ENCODE measurements at regions not wholly inside any gene's neighbourhood (a gene's known extent, or its start where the extent isn't known, plus 50 kb on each side); places are given as distances from the start of the nearest gene placed in this dataset.
"Not testable (repeated sequence)": the region's sequence is repeated elsewhere in the genome, so short reads cannot be mapped to it uniquely, and the experiment has no call there.

DNA sequence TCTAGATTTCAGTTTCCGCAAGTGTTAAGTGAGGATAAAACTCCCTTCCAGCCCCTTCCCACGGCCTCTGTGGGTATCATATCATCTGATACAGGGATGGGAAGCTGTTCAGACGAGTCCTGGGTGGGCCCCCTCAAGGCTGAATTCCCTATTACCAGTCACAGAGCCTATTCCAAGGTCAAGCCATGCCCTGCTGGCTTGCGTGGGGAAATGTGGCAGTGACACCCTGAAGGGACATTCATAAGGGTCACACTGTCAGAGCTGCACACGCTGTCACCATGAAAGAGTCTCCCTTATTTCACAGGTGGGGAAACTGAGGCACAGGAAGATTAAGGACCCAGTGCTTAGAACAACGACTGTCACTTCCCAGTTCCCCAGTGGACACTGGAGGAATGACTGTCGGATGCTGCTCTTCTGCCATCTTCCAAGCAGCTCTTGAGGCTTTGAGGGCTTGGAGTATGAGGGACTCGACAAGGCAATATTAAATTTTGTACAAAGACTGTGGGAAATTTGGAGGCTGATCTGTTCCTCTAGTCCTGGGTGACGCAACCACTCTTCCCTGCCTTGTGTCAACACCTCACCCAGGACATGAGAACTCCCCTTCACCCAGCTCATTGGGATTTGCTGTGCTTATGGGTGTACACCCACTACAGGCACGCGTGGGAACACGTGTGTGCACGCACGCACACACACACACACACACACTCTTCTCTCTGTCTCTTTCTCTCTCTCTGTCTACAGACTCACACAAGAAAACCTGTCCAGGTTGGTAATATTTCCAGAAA is 386.0 kb downstream of the RPS24 start:
- no peak for DNase-seq
- Mint-ChIP-seq H3K4me3 (ENCODE audit: unreplicated experiment) (no peak overlapping the region), H3K4me1 (ENCODE audit: low read depth, unreplicated experiment) (peaks cover 3% of the 10 kb centered on the region), H3K36me3 (ENCODE audit: unreplicated experiment) (peaks cover 6% of the 10 kb centered on the region), H3K27ac (ENCODE audit: unreplicated experiment) (no peak overlapping the region), H3K9me3 (ENCODE audit: unreplicated experiment) (peaks cover 2% of the 10 kb centered on the region), H3K27me3 (ENCODE audit: unreplicated experiment) (peaks cover 6% of the 10 kb centered on the region)
- TF ChIP-seq, protein P1, sequence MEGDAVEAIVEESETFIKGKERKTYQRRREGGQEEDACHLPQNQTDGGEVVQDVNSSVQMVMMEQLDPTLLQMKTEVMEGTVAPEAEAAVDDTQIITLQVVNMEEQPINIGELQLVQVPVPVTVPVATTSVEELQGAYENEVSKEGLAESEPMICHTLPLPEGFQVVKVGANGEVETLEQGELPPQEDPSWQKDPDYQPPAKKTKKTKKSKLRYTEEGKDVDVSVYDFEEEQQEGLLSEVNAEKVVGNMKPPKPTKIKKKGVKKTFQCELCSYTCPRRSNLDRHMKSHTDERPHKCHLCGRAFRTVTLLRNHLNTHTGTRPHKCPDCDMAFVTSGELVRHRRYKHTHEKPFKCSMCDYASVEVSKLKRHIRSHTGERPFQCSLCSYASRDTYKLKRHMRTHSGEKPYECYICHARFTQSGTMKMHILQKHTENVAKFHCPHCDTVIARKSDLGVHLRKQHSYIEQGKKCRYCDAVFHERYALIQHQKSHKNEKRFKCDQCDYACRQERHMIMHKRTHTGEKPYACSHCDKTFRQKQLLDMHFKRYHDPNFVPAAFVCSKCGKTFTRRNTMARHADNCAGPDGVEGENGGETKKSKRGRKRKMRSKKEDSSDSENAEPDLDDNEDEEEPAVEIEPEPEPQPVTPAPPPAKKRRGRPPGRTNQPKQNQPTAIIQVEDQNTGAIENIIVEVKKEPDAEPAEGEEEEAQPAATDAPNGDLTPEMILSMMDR (IDR thresholded peaks at IDR 0.05; ENCODE audit: partially characterized antibody, unreplicated experiment), result no peak

DNA sequence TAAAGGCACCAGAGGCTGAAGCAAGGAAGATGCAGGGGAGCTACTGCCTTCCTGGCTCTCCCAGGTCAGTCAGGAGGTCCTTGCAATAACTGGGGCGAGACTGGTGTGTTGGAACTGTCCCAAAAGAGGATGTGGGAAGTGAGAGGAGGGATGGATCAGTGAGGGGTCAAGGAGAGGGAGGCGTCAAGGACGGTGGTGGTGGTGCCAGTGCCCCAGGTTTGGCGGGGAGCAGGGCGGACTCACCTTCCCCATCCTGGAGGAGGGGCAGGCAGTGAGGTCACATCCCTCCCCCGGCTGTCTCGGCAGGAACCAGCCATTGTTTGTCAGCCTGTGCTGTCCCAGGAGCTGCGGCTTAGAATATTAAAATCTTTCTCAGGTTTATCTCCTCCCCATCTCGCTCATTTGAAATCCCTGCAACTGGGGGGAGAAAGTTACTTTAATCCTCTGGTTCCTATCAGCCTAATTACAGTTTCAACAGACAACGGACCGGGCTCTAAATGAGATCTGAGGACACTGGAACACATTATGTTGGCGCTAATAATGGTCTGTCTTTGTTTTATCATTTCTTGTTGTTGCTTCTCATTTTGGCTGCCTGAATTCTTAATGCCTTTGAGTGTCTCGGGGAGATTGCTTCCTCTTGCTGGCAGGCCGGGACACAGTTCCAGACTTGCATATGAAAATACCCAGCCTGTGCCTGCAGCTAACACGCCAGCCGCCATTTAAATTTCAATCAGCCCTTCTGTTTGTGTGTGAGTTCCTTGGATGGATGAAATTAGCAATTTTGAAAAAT is 387.5 kb downstream of the RPS24 start:
- H3K9me3 Mint-ChIP-seq (ENCODE audit: unreplicated experiment), result no peaks in the 10 kb centered on the region
- no peak overlapping the region for H3K27ac Mint-ChIP-seq (ENCODE audit: unreplicated experiment)
- H3K4me3 Mint-ChIP-seq (ENCODE audit: unreplicated experiment), result no peak overlapping the region
- TF ChIP-seq, protein P1 (IDR thresholded peaks at IDR 0.05; ENCODE audit: partially characterized antibody, unreplicated experiment), result no peak
- DNase-seq, result no peak
- H3K27me3 Mint-ChIP-seq (ENCODE audit: unreplicated experiment), result peaks cover 6% of the 10 kb centered on the region
- peaks cover 3% of the 10 kb centered on the region for H3K4me1 Mint-ChIP-seq (ENCODE audit: low read depth, unreplicated experiment)
- peaks cover 15% of the 10 kb centered on the region for H3K36me3 Mint-ChIP-seq (ENCODE audit: unreplicated experiment)

DNA sequence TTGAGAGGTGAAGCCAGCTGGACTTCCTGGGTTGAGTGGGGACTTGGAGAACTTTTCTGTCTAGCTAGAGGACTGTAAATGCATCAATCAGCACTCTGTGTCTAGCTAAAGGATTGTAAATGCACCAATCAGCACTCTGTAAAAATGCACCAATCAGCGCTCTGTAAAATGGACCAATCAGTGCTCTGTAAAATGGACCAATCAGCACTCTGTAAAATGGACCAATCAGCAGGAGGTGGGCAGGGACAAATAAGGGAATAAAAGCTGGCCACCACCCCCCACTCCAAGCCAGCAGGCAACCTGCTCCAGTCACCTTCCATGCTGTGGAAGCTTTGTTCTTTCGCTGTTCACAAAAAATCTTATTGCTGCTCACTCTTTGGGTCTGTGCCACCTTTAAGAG is 390.4 kb downstream of the RPS24 start:
- H3K27me3 Mint-ChIP-seq (ENCODE audit: unreplicated experiment); H3K4me1 Mint-ChIP-seq (ENCODE audit: low read depth, unreplicated experiment); H3K27ac Mint-ChIP-seq (ENCODE audit: unreplicated experiment); H3K9me3 Mint-ChIP-seq (ENCODE audit: unreplicated experiment); DNase-seq; H3K4me3 Mint-ChIP-seq (ENCODE audit: unreplicated experiment): not testable (repeated sequence)
- H3K36me3 Mint-ChIP-seq (ENCODE audit: unreplicated experiment), result peaks cover 20% of the 10 kb centered on the region

DNA sequence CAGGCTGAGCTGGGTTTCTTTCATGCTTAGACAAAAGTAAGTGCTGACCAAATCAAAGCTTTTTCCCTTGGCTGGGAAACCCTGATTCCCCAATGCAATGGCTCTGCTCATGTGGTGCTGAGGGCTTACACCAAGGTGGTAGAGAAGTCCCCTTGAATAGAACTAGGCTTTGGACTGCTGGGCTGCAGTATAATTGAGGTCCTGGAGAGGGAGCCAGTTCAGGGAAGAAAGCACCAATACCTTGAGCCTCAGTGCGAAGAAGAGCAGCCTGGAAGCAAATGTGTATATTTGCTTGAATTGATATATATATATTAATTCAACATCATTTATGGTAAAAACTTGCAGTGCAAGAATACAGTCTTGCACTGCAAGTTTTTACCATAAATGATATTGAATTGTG is 391.1 kb downstream of the RPS24 start:
- Mint-ChIP-seq H3K27me3 (ENCODE audit: unreplicated experiment) (peaks cover 6% of the 10 kb centered on the region), H3K27ac (ENCODE audit: unreplicated experiment) (no peak overlapping the region), H3K4me1 (ENCODE audit: low read depth, unreplicated experiment) (peaks cover 3% of the 10 kb centered on the region), H3K36me3 (ENCODE audit: unreplicated experiment) (peaks cover 20% of the 10 kb centered on the region), H3K9me3 (ENCODE audit: unreplicated experiment) (peaks cover 4% of the 10 kb centered on the region), H3K4me3 (ENCODE audit: unreplicated experiment) (no peak overlapping the region)
- TF ChIP-seq, protein P1 (IDR thresholded peaks at IDR 0.05; ENCODE audit: partially characterized antibody, unreplicated experiment), result peak; percentile 26
- DNase-seq, result no peak

DNA sequence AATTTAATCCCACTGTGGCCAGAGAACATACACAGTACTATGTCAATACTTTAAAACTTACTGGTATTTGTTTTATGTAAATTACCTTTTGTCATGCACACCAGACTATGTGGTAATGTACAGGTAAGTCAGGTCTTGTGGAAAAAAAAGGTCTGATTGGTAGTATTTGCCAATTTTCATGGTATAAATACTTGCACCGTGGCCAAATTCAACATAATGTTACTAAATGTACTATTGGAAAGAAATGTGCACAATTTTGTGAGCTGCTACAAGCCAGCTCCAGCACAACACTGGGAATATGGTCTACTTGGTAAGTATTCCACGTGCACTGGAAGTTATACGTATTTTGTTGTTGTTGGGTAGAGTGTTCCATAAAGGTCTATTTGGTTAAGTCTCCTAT is 392.5 kb downstream of the RPS24 start:
- Mint-ChIP-seq H3K4me3 (ENCODE audit: unreplicated experiment) (no peak overlapping the region), H3K9me3 (ENCODE audit: unreplicated experiment) (peaks cover 4% of the 10 kb centered on the region), H3K27me3 (ENCODE audit: unreplicated experiment) (no peaks in the 10 kb centered on the region), H3K36me3 (ENCODE audit: unreplicated experiment) (peaks cover 20% of the 10 kb centered on the region), H3K27ac (ENCODE audit: unreplicated experiment) (no peak overlapping the region), H3K4me1 (ENCODE audit: low read depth, unreplicated experiment) (peaks cover 2% of the 10 kb centered on the region)
- no peak for DNase-seq
- TF ChIP-seq, protein P1 (IDR thresholded peaks at IDR 0.05; ENCODE audit: partially characterized antibody, unreplicated experiment), result no peak
